Tibial artery (tissue), 4 donors: ENCODE measurements at regions not wholly inside any gene's neighbourhood (a gene's known extent, or its start where the extent isn't known, plus 50 kb on each side); places are given as distances from the start of the nearest gene placed in this dataset.
A peak's percentile ranks its signal among the peaks of the same experiment; 100 is the strongest.

ENCODE experiments used
- DNase-seq, 2 donors: peaks; one replicate each; pipeline ENCODE4 v3.0.0-alpha.2; 2019
- H3K27ac ChIP-seq, 2 donors: fragments of 200-600 bp; sonication (generic) in 1 of 2; 1 replicate in 1 of 2; 2 replicates in 1 of 2; pipeline ENCODE4 v1.5.1; 2018 to 2019; ENCODE audit warnings: mild to moderate bottlenecking in 1 of 2
- H3K27me3 ChIP-seq, 2 donors: fragments of 200-600 bp; sonication (generic) in 1 of 2; one replicate each; pipeline versions ENCODE4 v1.5.1 to v1.6.0; 2016 to 2019
- H3K36me3 ChIP-seq, 3 donors: fragments of 200-600 bp; sonication (generic) in 2 of 3; one replicate each; pipeline ENCODE4 v1.5.1; 2016 to 2019; ENCODE audit warnings: mild to moderate bottlenecking in 2 of 3
- H3K4me1 ChIP-seq, 4 donors: fragments of 200-600 bp; sonication (generic) in 2 of 4; 1 replicate in 3 of 4; 2 replicates in 1 of 4; pipeline ENCODE4 v1.5.1; 2016 to 2019
- H3K4me3 ChIP-seq, 2 donors: fragments of 200-600 bp; sonication (generic) in 1 of 2; 1 replicate in 1 of 2; 2 replicates in 1 of 2; pipeline ENCODE4 v1.5.1; 2018 to 2019; ENCODE audit warnings: mild to moderate bottlenecking in 2 of 2
- H3K9me3 ChIP-seq, 3 donors: fragments of 200-600 bp; sonication (generic) in 1 of 3; one replicate each; pipeline ENCODE4 v1.5.1; 2016 to 2019
- CTCF ChIP-seq, 2 experiments: fragments of 200-600 bp in 1 of 2; fragments of 450-650 bp in 1 of 2; IDR thresholded peaks; one replicate each; pipeline ENCODE4 v1.5.1; 2017 to 2019; ENCODE audit warnings: antibody characterized with exemption in 2 of 2, mild to moderate bottlenecking in 1 of 2, moderate library complexity in 1 of 2
- intact Hi-C: fragments of 100-400 bp; cut with DNase I; formaldehyde crosslinking; loops from one replicate; pipeline ENCODE4 v1.15.0; 2023; ENCODE audit warnings: low total_unique reads

DNA sequence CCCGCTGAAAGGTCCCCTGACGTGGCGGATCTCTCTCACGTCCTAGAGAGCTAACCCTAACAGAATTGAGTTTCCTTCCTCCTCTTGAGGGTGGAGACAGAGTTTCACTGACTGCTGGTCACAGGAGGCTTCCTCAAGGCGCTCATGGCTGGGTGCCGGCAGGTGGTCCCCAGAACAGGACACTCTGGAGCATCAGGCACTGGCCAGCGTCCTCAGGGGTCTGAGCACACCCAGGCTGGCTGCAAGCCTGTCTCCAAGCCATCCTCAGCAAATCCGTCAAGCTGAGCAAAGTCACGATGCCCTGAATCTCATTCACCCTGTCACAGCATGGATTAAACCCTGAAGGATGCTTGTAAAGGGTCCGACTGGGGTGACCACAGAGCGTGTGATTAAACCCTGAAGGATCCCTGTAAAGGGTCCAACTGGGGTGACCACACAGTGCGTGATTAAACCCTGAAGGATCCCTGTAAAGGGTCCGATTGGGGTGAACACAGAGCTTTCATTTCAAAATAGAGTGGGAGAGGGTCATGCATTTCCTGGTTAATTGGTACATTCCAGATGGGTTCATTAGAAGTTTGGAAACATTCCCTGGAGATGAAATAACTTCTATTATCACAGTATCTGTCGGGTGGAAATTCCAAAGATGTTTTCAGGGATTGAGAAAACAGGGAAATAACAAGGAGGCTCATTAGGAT, 473.0 kb downstream of the BRD1 start:
- Histone ChIP-seq H3K9me3 (no peaks in the 10 kb centered on the region), H3K27ac (no peak overlapping the region), H3K36me3 (no peaks in the 10 kb centered on the region), H3K4me1 (no peaks in the 10 kb centered on the region), H3K27me3 (peaks cover 0 to 29% of the 10 kb centered on the region in 2 donors), H3K4me3 (no peak overlapping the region)
- intact Hi-C loops: no loop called here
- no peak for DNase-seq
- no peak for TF ChIP-seq CTCF (IDR thresholded peaks at IDR 0.05)

GRCh38 chr22:49353235-49353634, 474.4 kb downstream of the BRD1 start:
- Histone ChIP-seq H3K27ac (no peak overlapping the region), H3K9me3 (no peaks in the 10 kb centered on the region), H3K27me3 (peaks cover 0 to 29% of the 10 kb centered on the region in 2 donors), H3K4me1 (no peaks in the 10 kb centered on the region), H3K4me3 (no peak overlapping the region), H3K36me3 (no peaks in the 10 kb centered on the region)
- intact Hi-C loops: no loop called here
- no peak for DNase-seq
- TF ChIP-seq CTCF (IDR thresholded peaks at IDR 0.05): no peak

- Histone ChIP-seq H3K36me3 (no peaks in the 10 kb centered on the region), H3K9me3 (no peaks in the 10 kb centered on the region), H3K4me3 (no peak overlapping the region), H3K27ac (no peak overlapping the region), H3K27me3 (peaks cover 0 to 24% of the 10 kb centered on the region in 2 donors), H3K4me1 (no peaks in the 10 kb centered on the region)
- TF ChIP-seq CTCF (IDR thresholded peaks at IDR 0.05): no peak
- no peak for DNase-seq
- intact Hi-C loops: no loop called here
Measured at GRCh38 chr22:49352361-49353169, 475.1 kb downstream of the BRD1 start.

- intact Hi-C loops: no loop called here
- peaks cover 0 to 27% of the 10 kb centered on the region in 2 donors for H3K27me3 ChIP-seq
- no peaks in the 10 kb centered on the region for H3K4me1 ChIP-seq
- H3K4me3 ChIP-seq: no peak overlapping the region
- TF ChIP-seq CTCF (IDR thresholded peaks at IDR 0.05): no peak
- H3K36me3 ChIP-seq: no peaks in the 10 kb centered on the region
- H3K9me3 ChIP-seq: no peaks in the 10 kb centered on the region
- H3K27ac ChIP-seq: no peak overlapping the region
- DNase-seq: no peak
Measured at GRCh38 chr22:49351761-49352227, 475.9 kb downstream of the BRD1 start.

DNA sequence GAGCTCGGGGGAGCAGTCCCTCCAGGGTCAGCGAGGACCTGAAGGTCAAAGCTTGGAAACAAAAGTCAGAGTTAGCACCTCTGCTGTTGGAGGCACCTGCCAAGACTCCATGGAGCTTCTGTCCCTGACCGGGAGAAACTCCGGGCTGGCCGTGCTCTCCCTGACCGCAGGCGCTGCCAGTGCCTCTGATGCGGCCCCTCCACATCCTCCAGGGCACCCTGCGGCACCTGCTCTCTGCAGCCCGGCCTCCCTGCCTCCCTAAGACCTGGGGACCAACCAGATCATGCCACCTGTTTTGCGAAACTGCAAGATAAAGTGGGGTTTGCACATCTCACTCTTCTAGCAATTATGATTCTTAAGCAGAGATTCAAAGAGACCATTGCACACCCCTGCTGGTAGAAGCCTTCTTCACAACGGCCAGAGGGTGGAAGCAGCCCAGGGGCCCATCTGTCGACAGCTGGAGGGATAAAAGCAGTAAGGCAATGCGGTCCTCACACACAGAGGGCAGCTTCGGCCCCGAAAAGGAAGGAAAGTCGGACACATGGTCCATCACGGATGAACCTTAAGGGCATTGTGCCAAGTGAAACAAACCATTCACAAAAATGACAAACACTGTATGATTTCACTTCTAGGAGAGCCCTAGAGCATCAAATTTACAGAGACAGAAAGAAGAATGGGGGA, 477.1 kb downstream of the BRD1 start:
- H3K9me3 ChIP-seq: no peaks in the 10 kb centered on the region
- H3K4me3 ChIP-seq: no peak overlapping the region
- H3K4me1 ChIP-seq: no peaks in the 10 kb centered on the region
- no peaks in the 10 kb centered on the region for H3K36me3 ChIP-seq
- intact Hi-C loops: no loop called here
- peak in 1 of 2 donors; percentile 47 for DNase-seq
- H3K27ac ChIP-seq: no peak overlapping the region
- peaks cover 0 to 36% of the 10 kb centered on the region in 2 donors for H3K27me3 ChIP-seq
- no peak for TF ChIP-seq CTCF (IDR thresholded peaks at IDR 0.05)
